HFFc6 (cell line): ENCODE measurements at regions not wholly inside any gene's neighbourhood (a gene's known extent, or its start where the extent isn't known, plus 50 kb on each side); places are given as distances from the start of the nearest gene placed in this dataset.

Experiments used
- DNase-seq: peaks from one replicate; pipeline ENCODE4 v3.0.0-alpha.2; 2018
- H3K27ac Mint-ChIP-seq: 2 replicates; pipeline ENCODE4 v1.8.0; 2020; ENCODE audit warnings: mild to moderate bottlenecking, mixed read lengths
- H3K27me3 Mint-ChIP-seq: 2 replicates; pipeline ENCODE4 v1.8.0; 2021; ENCODE audit warnings: mild to moderate bottlenecking, moderate library complexity, mixed read lengths; ENCODE audit not compliant: insufficient read depth
- H3K36me3 Mint-ChIP-seq: 2 replicates; pipeline ENCODE4 v1.8.0; 2021; ENCODE audit warnings: low read depth, mixed read lengths
- H3K4me1 Mint-ChIP-seq: 2 replicates; pipeline ENCODE4 v1.8.0; 2020; ENCODE audit warnings: low read depth, mixed read lengths
- H3K4me3 Mint-ChIP-seq: 2 replicates; pipeline ENCODE4 v1.8.0; 2020; ENCODE audit warnings: mild to moderate bottlenecking, moderate library complexity, mixed read lengths
- H3K9me3 Mint-ChIP-seq: 2 replicates; pipeline ENCODE4 v1.8.0; 2020; ENCODE audit warnings: mild to moderate bottlenecking, mixed read lengths
- TF ChIP-seq, protein P1 (sequence below): fragments of 200-600 bp; sonication (generic); IDR thresholded peaks from 2 replicates; pipeline ENCODE4 v1.5.0; 2021; ENCODE audit warnings: antibody characterized with exemption, mild to moderate bottlenecking

DNA sequence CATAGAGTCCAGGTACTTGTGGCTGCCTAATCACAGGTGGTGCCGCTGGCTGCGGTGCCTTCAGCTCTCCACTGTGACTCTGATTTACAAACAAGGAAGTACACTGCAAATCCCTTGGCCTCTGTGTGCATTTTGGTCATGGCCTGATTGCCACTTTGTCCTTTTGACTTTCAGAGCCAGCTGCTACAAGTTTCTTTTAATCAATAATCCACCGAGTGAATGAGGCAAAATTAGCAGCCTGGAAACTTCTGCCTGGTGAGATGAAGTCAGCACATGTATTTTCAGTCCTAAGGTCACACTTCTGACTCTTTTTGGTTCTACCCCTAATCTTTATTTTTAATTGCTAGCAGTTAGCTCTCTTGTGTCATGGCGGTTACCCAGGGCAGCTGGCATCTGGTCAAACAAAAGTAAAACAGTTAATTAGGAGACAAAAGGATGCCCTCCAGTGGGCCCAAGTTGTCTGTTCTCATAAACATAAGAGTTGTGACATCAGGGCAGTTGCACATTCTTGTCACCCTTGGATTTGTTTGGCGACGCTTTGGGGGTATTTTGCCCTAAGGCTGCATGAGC, 62.3 kb upstream of the LNX1 start:
- TF ChIP-seq, protein P1, sequence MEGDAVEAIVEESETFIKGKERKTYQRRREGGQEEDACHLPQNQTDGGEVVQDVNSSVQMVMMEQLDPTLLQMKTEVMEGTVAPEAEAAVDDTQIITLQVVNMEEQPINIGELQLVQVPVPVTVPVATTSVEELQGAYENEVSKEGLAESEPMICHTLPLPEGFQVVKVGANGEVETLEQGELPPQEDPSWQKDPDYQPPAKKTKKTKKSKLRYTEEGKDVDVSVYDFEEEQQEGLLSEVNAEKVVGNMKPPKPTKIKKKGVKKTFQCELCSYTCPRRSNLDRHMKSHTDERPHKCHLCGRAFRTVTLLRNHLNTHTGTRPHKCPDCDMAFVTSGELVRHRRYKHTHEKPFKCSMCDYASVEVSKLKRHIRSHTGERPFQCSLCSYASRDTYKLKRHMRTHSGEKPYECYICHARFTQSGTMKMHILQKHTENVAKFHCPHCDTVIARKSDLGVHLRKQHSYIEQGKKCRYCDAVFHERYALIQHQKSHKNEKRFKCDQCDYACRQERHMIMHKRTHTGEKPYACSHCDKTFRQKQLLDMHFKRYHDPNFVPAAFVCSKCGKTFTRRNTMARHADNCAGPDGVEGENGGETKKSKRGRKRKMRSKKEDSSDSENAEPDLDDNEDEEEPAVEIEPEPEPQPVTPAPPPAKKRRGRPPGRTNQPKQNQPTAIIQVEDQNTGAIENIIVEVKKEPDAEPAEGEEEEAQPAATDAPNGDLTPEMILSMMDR: peak; percentile 49
- H3K4me1 Mint-ChIP-seq: peaks cover 53% of the 10 kb centered on the region

DNA sequence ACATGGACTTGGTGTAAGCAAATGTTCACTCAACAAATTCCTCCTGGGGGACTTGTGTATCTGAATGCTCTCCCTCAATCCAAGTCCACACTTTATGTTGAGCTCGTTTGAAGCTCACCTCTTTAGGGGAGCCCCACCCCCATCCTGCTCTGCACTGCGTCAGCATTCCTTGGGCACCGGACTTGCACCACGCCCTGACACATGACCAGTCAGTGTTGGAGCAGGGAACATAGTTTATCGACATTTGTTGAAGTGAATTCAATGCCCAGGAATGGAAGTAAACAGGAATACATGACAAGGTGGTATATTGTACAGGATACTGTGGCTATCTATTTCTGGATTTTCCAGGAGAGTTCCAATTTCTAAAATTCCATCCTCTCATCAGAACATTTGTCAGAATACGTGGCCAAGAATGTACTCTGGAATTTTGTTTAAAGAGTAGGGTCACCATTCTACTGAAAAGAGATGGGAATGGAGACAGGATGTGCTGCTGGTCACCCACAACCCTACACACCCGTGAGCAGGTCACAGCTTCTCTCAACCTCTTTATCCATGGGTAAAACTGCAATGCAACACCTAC, 60.0 kb upstream of the LNX1 start:
- Mint-ChIP-seq H3K4me1 (peaks cover 39% of the 10 kb centered on the region), H3K36me3 (no peaks in the 10 kb centered on the region), H3K9me3 (no peaks in the 10 kb centered on the region), H3K4me3 (no peak overlapping the region), H3K27ac (no peak overlapping the region), H3K27me3 (no peaks in the 10 kb centered on the region)
- TF ChIP-seq, protein P1: no peak
- no peak for DNase-seq

More for the DNA sequence above, 62.3 kb upstream of the LNX1 start:
- peak; percentile 30 for DNase-seq
- no peaks in the 10 kb centered on the region for H3K27me3 Mint-ChIP-seq
- H3K36me3 Mint-ChIP-seq: no peaks in the 10 kb centered on the region
- H3K4me3 Mint-ChIP-seq: no peak overlapping the region
- H3K9me3 Mint-ChIP-seq: no peaks in the 10 kb centered on the region
- H3K27ac Mint-ChIP-seq: 0 out of 2 replicates have a peak overlapping the region, but pooled peaks have one; percentile 14

DNA sequence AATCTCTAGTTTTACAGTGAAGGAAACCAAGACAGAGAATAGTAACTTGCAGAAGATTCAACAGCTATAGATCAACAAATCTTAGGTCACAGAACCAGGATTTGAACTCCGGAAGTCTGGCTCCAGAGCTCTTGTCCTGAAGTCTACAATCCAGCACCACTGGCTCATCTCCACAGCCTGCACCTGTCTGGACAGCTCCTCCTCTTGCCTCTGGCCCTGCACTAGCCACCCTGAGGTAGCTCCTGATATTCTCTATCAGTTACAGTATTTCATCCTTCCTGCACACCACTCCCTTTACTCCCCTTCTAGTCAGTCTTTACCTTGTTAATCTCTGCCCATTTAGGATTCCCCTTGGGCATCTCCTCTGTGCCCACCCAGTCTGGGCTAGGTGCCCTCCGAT, 58.1 kb upstream of the LNX1 start:
- Mint-ChIP-seq H3K4me1 (peaks cover 20% of the 10 kb centered on the region), H3K27ac (no peak overlapping the region), H3K4me3 (no peak overlapping the region), H3K27me3 (no peaks in the 10 kb centered on the region), H3K36me3 (no peaks in the 10 kb centered on the region), H3K9me3 (no peaks in the 10 kb centered on the region)
- TF ChIP-seq, protein P1: no peak
- no peak for DNase-seq

DNA sequence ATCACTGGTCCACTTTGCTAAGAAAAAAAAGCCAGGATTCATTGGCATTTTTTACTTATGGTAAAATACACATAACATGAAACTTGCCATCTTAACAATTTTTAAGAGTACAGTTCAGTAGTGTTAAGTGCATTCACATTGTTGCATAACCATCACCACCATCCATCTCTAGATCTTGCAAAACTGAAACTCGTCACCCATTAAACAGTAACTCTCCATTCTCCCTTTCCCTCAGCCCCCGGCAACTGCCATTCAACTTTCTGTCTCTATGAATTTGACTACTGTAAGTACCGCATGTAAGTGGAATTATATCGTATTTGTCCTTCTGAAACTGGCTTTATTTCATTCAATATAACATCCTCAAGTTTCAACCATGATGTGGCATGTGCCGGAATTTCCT, 56.3 kb upstream of the LNX1 start:
- no peak overlapping the region for H3K4me3 Mint-ChIP-seq
- H3K27me3 Mint-ChIP-seq: no peaks in the 10 kb centered on the region; the same call in 1 of the 2 replicates
- H3K4me1 Mint-ChIP-seq: peaks cover 10% of the 10 kb centered on the region
- TF ChIP-seq, protein P1: no peak
- no peaks in the 10 kb centered on the region for H3K36me3 Mint-ChIP-seq
- DNase-seq: no peak
- no peak overlapping the region for H3K27ac Mint-ChIP-seq
- H3K9me3 Mint-ChIP-seq: no peaks in the 10 kb centered on the region

DNA sequence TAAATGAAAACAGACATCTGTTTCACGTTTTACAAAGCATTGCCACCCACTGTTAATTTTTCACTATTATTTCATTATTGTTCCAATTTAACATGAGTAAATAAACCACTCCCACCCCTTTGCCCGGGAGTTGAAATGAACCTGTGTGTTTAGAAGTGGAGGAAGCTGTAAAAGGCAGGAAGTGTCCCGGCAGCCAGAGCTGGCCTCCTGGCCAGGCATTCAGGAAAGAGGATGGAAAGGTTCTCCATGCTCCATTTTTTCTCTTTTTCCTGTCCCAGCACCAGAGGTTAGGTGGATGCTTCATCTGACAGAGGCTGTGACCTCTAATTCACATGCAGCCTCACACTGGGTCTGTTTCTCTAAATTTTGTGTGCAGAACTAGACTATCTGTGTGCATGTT, 55.5 kb upstream of the LNX1 start:
- H3K36me3 Mint-ChIP-seq: no peaks in the 10 kb centered on the region
- no peak overlapping the region for H3K4me3 Mint-ChIP-seq
- H3K27me3 Mint-ChIP-seq: no peaks in the 10 kb centered on the region; the same call in 1 of the 2 replicates
- peaks cover 8% of the 10 kb centered on the region for H3K4me1 Mint-ChIP-seq
- TF ChIP-seq, protein P1: no peak
- DNase-seq: no peak
- no peak overlapping the region for H3K27ac Mint-ChIP-seq
- H3K9me3 Mint-ChIP-seq: no peaks in the 10 kb centered on the region
